HG02623 (cell line): ENCODE measurements at regions not wholly inside any gene's neighbourhood (a gene's known extent, or its start where the extent isn't known, plus 50 kb on each side); places are given as distances from the start of the nearest gene placed in this dataset.

Source experiments
- ATAC-seq: cut with Tn5 transposase; IDR thresholded peaks from one replicate; pipeline ENCODE4 v1.9.1; 2021; ENCODE audit warnings: moderate library complexity; ENCODE audit not compliant: unreplicated experiment

- no peak for ATAC-seq
These were observed 172.9 kb downstream of the ZDHHC21 start for GRCh38 chr9:14520341-14520740.

GRCh38 chr9:14517154-14517906 lies 175.9 kb downstream of the ZDHHC21 start:
- no peak for ATAC-seq

DNA sequence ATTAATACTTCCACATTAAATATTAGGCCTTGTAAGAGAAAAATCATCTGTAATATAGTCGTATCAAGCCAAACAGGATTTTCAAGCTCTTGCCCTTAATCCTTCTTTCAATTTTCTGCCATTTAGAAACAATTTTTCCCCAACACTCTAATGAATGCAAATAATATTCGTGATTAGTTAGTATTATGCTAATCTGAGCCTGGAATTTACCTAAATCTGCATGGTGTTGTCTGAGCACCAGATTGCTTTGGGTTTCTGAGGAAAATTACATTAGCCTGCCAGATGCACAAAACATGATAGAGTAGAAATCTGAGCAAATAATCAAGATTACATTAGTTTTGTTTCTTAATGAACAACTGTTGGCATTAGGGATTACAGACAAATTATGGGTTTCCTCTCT lies 176.6 kb downstream of the ZDHHC21 start:
- ATAC-seq: no peak

DNA sequence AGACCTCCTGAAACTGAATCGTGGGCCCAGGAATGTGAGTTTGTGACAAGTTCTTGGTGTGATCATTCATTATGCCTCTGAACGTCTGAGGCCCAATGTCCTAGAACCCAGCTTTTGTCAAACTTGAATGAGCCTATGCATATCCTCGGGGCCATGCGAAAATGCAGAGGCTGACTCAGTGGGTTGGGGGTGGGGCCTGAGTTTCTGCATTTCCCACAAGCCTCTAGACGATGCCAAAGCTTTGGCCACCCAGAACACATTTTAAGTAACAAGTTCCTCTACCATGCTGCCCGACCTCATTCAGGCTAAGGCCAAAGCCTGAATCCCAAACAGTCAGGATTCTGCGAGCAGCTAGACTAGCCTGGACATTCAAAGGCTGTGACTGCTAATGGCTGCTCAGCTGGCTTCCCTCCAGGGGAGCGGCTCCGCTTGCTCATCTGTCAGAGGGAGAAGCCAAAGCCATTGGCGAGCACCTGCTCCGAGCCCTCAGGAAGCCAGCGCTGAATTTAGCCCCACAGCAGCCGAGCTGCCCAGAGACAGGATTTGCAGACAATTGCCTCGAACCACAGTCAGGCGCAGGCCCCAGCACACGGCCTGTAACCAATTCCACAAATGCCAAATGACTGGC lies 177.5 kb downstream of the ZDHHC21 start:
- no peak for ATAC-seq

GRCh38 chr9:14515049-14515448 lies 178.2 kb downstream of the ZDHHC21 start:
- no peak for ATAC-seq

DNA sequence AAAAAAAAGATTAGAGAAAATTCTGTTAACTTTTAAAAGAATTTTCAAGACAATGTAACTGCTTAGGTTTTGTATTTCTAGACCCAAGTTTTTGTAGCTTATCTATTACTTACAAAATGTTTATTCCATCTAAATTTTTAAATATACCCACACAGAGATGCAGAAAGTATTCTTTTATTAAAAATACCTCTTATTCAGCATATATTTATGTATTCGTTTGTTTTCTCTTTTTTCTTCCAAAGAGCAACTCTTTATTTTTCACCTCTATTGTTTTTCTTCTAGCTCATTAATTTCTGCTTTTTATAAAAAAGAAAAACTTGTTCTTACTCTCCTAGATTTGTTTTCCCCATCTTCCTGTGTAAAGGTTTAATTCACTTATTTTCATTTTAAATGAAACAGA lies 180.3 kb downstream of the ZDHHC21 start:
- ATAC-seq: no peak

DNA sequence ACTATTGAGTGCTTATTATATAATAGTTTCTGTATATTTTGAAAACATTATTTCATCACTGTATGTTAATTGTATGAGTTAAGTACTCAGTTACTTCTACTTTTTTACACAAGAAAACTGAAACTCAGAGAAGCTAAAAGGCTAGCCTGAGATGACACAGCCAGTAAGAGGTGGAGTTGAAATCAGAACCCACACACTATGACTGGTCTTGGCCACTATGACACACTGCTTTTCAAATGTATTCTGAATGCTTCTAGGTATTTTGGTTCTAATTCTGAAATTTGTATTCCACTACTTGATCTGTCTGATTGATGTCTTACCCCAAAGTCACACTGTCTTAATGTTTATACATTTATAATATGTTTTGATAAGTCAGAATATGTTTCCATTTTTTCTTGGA lies 181.8 kb downstream of the ZDHHC21 start:
- no peak for ATAC-seq

DNA sequence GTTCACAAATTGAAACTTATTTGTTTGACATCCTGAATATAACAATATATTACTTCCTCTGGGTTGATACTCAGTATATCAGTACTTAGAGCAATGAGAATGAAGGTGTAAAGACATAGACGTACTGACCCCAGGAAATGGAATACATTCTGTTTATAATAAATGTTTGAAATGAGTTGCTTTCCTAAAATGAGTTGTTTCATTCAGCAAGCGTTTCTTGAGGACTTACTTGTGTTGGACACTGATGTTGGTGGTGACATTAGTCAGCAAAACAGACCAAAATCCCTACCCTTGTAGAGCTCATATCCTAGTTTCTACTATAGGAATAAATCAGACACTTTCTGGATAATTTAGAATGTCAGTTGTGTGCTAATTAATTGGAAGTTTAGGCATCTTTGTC lies 184.3 kb downstream of the ZDHHC21 start:
- ATAC-seq: no peak

- no peak for ATAC-seq
These were observed 187.4 kb upstream of the NFIB start for GRCh38 chr9:14501366-14501765.

DNA sequence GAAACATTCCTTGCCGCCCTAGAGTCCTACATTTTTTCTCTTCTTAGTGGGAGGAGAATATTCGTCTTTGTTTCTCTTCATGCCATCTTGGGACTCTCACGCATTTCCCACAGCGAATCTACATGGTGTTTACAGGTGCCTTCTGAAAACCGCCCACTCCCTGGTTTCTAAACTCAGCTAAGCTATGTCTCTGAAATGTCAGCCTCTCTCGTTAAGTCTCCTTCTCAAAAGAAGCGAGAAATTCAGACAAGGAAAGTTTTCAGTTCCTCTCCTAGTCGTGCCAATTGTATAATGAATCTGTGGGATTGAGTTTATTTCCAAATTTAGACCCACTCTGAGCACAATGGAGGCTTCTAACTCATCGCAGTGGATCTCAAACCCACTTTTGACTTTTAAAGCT lies 186.8 kb upstream of the NFIB start:
- no peak for ATAC-seq

DNA sequence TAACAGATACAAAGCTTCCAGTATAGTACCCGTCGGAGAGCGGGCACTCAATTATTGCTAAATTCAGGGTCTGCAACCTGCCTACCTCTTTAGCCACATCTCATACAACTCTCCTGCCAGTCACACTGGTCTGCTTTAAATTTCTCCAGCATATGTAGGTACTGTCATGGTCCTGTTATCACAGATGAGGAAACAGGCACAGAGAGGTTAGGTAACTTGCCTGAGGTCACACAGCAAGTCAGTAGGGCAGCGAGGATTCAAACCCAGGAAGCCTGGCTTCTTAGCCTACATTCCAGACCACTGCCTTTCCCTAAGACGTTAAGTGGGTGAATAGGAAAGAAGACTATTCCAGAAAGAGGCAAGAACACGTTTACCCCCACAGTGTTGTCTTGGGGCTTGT lies 186.0 kb upstream of the NFIB start:
- ATAC-seq: no peak

DNA sequence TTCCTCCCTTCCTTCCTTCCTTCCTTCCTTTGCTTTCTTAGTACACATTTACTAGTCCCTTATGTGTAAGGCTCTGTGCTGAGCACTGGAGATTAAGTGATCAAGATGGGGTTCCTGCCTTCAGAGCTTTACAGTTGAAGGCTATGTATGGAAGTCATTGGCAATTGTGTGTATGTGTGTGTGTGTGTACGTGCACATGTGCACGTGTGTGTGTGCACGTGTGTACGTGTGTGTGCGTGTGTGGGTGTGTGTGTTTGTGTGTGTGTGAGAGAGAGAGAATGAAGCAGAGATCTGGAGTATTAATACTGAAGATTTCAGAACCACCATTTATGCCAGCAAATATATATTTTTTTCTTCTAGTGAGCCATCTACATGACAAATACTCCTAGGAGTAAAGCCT lies 184.9 kb upstream of the NFIB start:
- no peak for ATAC-seq

DNA sequence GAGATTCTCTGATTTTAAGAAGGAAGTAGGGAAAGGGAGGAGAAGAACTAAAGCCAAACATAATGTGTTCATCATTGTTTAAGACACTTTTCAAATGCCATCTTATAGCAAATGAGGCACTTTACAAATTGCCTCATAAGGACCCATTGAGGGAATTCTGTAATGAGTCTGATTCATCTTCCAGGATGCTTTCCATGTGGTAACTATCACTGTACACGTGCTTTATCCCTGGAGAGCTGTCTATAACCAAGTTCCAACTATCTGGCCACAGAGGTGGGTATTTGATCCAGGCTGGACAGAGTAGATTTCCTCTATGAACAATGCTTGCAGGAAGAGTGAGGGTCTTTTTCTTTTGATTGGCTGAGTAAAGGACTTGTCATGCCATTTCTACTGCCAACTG lies 183.5 kb upstream of the NFIB start:
- no peak for ATAC-seq

- no peak for ATAC-seq
These were observed 174.7 kb upstream of the NFIB start for GRCh38 chr9:14488421-14489190.

- no peak for ATAC-seq
These were observed 173.7 kb upstream of the NFIB start for GRCh38 chr9:14487547-14488185.

- ATAC-seq: no peak
These were observed 171.4 kb upstream of the NFIB start for GRCh38 chr9:14485366-14485765.

DNA sequence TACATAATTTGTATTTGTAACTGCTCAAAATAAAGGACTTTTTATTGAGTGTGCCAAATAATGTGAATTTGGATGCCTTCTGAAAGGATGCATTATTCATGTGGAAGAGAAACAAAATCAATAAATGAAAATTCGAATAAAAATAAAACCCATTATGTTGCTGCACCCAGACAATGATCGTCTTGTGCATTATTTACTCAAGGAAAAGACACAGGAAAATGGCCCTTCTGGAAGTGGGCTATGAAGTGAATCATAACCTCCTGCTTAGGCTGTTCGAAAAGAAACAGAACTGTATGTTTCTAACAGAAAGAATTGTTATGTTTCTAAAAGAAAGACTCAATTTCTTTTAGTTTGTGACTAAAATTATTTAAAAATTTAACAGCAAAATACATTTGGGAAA lies 168.9 kb upstream of the NFIB start:
- ATAC-seq: no peak

DNA sequence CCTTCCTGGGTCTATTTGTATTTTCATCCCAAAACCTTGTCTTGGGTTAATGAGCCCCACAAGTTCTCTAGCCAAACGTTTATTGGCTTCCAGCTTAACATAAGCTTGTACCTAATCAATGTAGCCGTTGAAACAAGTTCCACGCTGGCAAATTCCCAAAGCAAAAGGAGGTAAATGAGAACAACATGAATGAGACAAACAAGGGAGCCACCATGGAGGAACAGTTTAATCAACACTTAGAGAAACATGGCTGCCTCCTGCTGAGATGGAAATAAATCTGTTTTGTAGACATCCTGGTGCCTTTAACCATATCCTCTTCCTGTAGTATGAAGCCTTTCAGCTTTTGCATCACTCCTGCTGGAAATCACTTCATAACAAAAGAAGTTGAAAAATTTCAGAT lies 166.6 kb upstream of the NFIB start:
- ATAC-seq: no peak

GRCh38 chr9:14479163-14479560 lies 165.2 kb upstream of the NFIB start:
- ATAC-seq: no peak

GRCh38 chr9:14478175-14479162 lies 164.5 kb upstream of the NFIB start:
- no peak for ATAC-seq
